ENCODE measurements at regions not wholly inside any gene's neighbourhood (a gene's known extent, or its start where the extent isn't known, plus 50 kb on each side); places are given as distances from the start of the nearest gene placed in this dataset.

GRCh38 chr13:99450416-99450815 is 50.9 kb upstream of the TM9SF2 start:
- no peak for DNase-seq (ENCODE audit: low read depth)
- no peak overlapping the region for H3K4me3 ChIP-seq (ENCODE audit: low read depth, low read length)
- no peak for TF ChIP-seq CTCF (conservative IDR thresholded peaks at IDR 0.05; ENCODE audit: low read depth, low read length)

Data from choroid plexus epithelial cell (primary cell).